GM19467 (cell line): ENCODE measurements at regions not wholly inside any gene's neighbourhood (a gene's known extent, or its start where the extent isn't known, plus 50 kb on each side); places are given as distances from the start of the nearest gene placed in this dataset.
"Not testable (repeated sequence)": the region's sequence is repeated elsewhere in the genome, so short reads cannot be mapped to it uniquely, and the experiment has no call there.

Source experiments
- ATAC-seq: cut with Tn5 transposase; IDR thresholded peaks from one replicate; pipeline ENCODE4 v1.9.1; 2021; ENCODE audit warnings: mild to moderate bottlenecking, moderate library complexity; ENCODE audit not compliant: unreplicated experiment

DNA sequence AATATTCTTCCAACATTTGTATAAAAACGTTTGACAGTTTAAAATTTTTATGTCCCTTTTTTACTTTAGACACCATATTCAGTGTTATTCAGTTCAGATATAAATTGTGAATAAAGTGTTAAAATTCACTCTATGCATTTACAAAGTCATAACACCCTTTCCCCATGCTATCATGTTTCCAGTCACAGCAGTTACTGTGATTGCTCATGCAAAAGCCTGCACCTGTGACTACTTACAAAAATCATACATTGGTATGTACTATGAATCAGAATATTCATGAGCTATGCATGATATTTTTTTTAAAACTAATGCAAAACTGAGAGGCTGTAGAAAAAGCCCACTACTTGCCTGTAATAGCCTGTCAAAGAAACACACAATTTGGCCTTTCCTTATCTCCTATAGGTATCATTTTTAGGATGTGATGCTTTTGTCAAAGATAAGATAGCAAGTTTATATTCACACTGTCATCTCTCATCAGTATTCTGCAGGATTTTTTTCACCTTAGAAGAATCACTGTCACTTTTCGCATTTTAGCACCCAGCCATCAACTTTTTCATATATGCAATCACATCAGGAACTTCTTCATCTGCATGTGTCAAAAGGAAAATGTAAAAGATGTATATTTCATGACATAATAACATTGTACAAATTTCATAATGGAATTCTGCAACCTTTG lies 443.2 kb downstream of the C12orf50 start:
- no peak for ATAC-seq

DNA sequence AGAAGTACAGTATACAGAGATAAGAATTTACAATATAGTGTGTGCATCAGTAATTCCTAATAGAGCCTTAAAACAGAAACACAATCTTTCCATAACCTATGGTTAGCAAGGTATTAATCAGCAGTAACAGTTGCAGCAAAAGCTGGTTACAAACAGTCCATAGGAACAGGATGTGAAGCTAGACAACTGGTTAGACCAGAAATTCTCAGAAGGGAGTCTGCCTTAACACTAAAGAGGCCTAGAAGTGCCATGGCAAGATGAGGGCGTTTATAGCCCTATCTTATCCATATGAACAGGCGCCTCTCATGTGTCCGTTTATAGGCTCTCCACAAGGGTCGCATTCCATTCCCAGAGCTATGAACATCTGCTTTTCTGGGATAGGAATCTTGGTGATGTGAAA lies 450.1 kb downstream of the C12orf50 start:
- not testable (repeated sequence) for ATAC-seq

GRCh38 chr12:87575906-87576305 lies 453.3 kb downstream of the C12orf50 start:
- ATAC-seq, result no peak

GRCh38 chr12:87566918-87567317 lies 462.3 kb downstream of the C12orf50 start:
- ATAC-seq, result not testable (repeated sequence)

DNA sequence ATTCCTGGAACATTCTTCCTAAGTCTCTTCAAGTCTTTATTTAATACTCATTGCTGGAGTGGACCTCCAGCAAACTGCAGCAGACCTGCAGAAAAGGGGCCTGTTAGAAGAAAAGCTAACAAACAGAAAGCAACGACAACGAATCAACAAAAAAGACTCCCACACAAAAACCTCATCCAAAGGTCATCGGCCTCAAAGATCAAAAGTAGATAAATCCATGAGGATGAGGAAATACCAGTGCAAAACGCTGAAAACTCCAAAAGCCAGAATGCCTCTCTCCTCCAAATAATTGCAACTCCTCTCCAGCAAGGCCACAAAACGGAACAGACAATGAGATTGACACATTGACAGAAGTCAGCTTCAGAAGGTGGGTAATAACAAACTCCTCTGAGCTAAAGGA lies 472.2 kb downstream of the C12orf50 start:
- no peak for ATAC-seq

- not testable (repeated sequence) for ATAC-seq
These were observed 498.0 kb downstream of the C12orf50 start for GRCh38 chr12:87531213-87531612.

DNA sequence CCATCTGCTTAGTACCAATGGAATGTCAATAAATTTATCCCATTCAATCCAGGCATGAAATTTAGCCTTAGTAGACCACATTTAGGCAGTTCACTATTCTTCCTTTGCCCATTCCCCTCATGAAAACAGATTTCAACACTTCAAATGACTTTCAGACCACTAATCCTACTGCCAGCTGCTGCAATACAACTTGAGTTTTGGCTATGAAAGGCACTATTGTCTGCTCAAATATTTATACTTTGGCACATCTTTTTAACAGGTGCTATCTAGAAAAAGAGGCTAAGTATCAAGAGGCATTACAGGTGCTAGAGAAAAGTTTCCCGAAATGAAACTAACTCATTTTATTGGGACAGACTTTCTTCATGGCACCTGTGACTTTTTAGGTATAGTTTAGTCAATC lies 499.8 kb downstream of the C12orf50 start:
- ATAC-seq, result no peak

GRCh38 chr12:87520968-87521367 lies 508.2 kb downstream of the C12orf50 start:
- no peak for ATAC-seq

DNA sequence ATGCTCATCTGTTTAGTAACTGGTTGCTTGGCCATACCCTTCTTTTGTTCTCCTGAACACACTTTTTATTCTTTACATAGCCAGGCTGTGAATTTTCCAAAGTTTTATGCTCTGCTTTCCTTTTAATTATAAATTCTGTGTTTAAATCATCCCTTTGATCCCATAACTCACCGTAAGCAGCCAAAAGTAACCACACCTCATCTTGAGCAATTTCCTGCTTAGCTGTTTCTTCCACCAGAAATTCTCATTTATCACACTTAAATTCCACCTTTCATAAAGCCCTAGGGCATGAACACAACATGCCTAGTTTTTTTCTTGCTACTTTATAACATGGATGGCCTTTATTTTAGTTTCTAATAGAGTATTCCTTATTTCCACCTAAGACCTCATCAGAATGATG lies 510.7 kb downstream of the C12orf50 start:
- no peak for ATAC-seq

DNA sequence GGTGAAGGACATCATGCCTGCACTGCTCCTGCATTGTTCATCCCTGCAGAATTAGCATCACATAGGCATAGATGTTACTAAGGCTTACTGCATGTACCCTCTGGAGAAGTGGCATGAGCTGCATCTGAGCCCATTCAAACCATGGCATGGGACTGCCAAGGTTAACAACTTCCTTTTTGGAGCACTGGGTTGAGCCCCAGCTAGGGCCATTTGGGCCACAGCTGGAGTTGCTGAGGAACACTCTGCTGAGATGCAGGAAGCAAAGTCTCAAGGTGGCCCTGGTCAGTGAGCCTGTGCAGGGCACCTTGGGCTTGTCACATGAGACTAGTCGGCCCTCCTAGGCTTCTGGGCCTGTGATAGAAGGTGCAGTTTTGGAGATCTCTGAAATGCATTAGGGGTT lies 511.2 kb downstream of the C12orf50 start:
- ATAC-seq, result no peak

GRCh38 chr12:87513536-87514280 lies 515.5 kb downstream of the C12orf50 start:
- no peak for ATAC-seq

- no peak for ATAC-seq
These were observed 517.8 kb downstream of the C12orf50 start for GRCh38 chr12:87511371-87511770.

- no peak for ATAC-seq
These were observed 519.9 kb downstream of the C12orf50 start for GRCh38 chr12:87509237-87509820.

DNA sequence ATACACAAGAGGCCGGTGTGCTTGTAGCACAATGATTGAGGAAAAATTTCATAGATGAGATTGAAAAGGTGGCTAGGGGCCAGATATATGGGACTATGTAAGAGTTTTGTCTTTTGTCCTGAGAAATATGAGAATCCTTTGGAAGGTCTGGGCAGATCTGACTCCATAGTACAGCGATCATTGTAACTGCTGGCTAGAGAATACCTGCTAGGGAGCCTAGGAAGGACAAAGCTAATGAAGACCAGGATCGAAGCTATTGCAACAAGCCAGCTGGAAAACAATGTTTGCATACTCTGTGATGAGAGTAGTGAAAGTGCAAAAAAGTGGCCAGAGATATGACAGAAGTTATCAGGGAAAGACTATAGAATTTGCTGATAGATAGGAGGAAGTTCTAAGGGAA lies 537.6 kb downstream of the C12orf50 start:
- ATAC-seq, result no peak

DNA sequence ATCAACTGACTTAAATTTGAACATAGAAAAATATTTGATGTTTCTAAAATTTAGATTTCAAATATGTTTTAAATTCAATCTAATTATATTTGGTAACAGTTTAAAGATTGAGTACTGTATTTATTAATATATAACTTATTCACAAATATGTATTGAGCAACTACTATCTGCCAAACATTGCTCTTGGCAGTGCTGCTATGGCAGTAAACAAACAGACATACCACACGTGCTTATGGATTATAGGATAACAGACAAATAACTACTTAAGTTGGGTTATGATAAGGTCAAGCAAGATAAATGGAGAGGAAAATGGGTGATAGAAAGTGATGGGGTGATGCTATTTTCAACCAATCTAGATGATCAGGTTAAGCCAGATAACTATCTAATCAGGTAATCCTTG lies 538.1 kb downstream of the C12orf50 start:
- ATAC-seq, result no peak

DNA sequence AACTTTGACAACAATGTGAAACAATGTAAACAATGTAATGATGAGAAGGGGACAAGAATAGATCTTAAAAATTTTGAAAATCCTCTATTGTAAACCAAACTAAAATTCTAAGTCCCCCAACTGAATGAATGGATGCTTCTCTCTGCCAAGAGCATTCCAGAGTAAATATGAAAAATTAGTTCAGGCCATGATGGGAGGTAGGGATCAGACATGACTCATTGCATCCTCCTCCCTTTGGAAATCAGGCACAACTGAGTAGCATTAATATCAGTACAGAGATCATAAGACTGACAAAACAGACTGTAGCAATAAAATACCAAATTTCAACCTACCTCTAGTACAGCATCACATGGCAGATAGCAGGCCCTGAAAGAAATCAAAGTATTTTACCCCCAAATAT lies 559.9 kb downstream of the C12orf50 start:
- no peak for ATAC-seq

GRCh38 chr12:87467936-87468335 lies 561.3 kb downstream of the C12orf50 start:
- ATAC-seq, result no peak

DNA sequence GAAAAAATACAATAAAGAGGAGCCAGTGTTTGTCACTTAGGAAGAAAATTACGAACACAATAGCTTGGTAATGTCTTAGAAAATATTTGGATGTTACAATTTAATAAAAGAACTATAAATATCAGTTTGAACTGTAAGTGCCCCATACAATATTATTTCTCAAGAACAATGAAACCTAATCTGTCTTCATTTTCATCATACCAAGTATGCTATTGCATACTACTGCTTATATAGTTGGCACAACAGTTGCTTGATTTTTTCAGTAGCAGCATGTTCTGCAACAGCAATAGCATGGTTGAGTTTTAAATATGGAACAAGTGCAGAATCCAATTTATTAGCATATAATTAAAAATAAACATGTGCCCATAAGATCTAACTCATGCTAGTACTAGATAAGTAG lies 564.6 kb downstream of the C12orf50 start:
- ATAC-seq, result no peak

DNA sequence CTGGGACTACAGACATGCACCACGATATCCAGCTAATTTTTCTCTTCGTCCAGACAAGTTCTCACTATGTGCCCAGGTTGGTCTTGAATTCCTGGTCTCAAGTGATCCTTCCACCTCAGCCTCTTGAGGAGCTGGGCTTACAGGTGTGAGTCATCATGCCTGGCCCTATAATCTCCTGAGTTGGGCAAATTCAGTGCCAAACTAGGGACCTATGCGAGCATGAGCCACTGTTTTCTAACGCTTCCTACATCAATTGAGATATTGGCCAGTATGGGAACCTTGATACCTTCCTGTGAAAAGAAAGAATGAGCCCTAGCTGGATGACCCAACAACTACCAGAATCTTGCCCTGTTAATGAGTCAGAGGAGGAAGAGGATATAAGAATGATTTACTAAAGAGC lies 585.2 kb downstream of the C12orf50 start:
- no peak for ATAC-seq

- no peak for ATAC-seq
These were observed 587.7 kb downstream of the C12orf50 start for GRCh38 chr12:87441511-87441910.

GRCh38 chr12:87439990-87440827 lies 589.0 kb downstream of the C12orf50 start:
- no peak for ATAC-seq
